PC-3 (cell line): ENCODE measurements at regions not wholly inside any gene's neighbourhood (a gene's known extent, or its start where the extent isn't known, plus 50 kb on each side); places are given as distances from the start of the nearest gene placed in this dataset.
A peak's percentile ranks its signal among the peaks of the same experiment; 100 is the strongest.

Experiments
- ATAC-seq: fragments of 200-7000 bp; cut with Tn5 transposase; 2 replicates; pipeline ENCODE4 v1.9.1; 2020; ENCODE audit warnings: mild to moderate bottlenecking, moderate library complexity
- BruUV-seq: library from RNA; stranded (reverse); fragments of 400-500 nt; replicated peaks from 2 replicates; lab custom pipeline; 2021; lab: Mats Ljungman, UMichigan
- CTCF ChIA-PET: fragments of 300-600 bp; sonication (Branson Sonifier 250); formaldehyde crosslinking; loops from one replicate; lab custom pipeline; 2022; ENCODE audit warnings: antibody characterized with exemption; lab: Charles Lee
- POLR2A ChIA-PET: fragments of 300-600 bp; sonication (Branson Sonifier 250); formaldehyde crosslinking; loops from one replicate; lab custom pipeline; 2022; ENCODE audit warnings: antibody characterized with exemption; ENCODE audit not compliant: unreplicated experiment; lab: Charles Lee
- DNase-seq: peaks from one replicate; pipeline ENCODE4 v3.0.0-alpha.2; 2015
- H2AFZ ChIP-seq: fragments of 300-600 bp; sonication (generic); 2 replicates; pipeline ENCODE4 v1.6.0; 2016; ENCODE audit warnings: antibody characterized with exemption, low read length
- H3F3A ChIP-seq: fragments of 300-600 bp; sonication (generic); one replicate; pipeline ENCODE4 v1.6.0; 2017; ENCODE audit warnings: antibody characterized with exemption, low read length, control low read depth, mild to moderate bottlenecking; ENCODE audit not compliant: unreplicated experiment
- H3K27ac ChIP-seq: fragments of 300-600 bp; sonication (generic); 2 replicates; pipeline ENCODE4 v1.5.1; 2016; ENCODE audit warnings: mild to moderate bottlenecking, low read length
- H3K27me3 ChIP-seq: fragments of 300-600 bp; sonication (generic); 2 replicates; pipeline ENCODE4 v1.6.1; 2016; ENCODE audit warnings: low read length, mixed read lengths
- H3K36me3 ChIP-seq: fragments of 300-600 bp; sonication (generic); 2 replicates; pipeline ENCODE4 v1.6.1; 2016; ENCODE audit warnings: low read depth, mixed run types, low read length, mixed read lengths
- H3K4me1 ChIP-seq: fragments of 300-600 bp; sonication (generic); 2 replicates; pipeline ENCODE4 v1.5.1; 2016; ENCODE audit warnings: low read length; ENCODE audit not compliant: insufficient read depth
- H3K4me2 ChIP-seq: fragments of 300-600 bp; sonication (generic); 2 replicates; pipeline ENCODE4 v1.6.0; 2016; ENCODE audit warnings: low read length
- H3K4me3 ChIP-seq: fragments of 300-600 bp; sonication (generic); 2 replicates; pipeline ENCODE4 v1.5.1; 2016; ENCODE audit warnings: mild to moderate bottlenecking, low read length, mixed read lengths
- H3K79me2 ChIP-seq: fragments of 300-600 bp; sonication (generic); 2 replicates; pipeline ENCODE4 v1.6.1; 2017; ENCODE audit warnings: low read length, mixed read lengths
- H3K9ac ChIP-seq: fragments of 300-600 bp; sonication (generic); 2 replicates; pipeline ENCODE4 v1.6.0; 2016; ENCODE audit warnings: mild to moderate bottlenecking, low read length
- H3K9me2 ChIP-seq: fragments of 300-600 bp; sonication (generic); replicated peaks from 2 replicates; pipeline ENCODE4 v1.6.1; 2016; ENCODE audit warnings: mixed run types, low read length, mixed read lengths
- H3K9me3 ChIP-seq: fragments of 300-600 bp; sonication (generic); 2 replicates; pipeline ENCODE4 v1.6.1; 2016; ENCODE audit warnings: low read length, mixed read lengths
- H4K20me1 ChIP-seq: fragments of 300-600 bp; sonication (generic); 2 replicates; pipeline ENCODE4 v1.6.1; 2016; ENCODE audit warnings: low read length, mixed read lengths
- CTCF ChIP-seq: fragments of 300-600 bp; sonication (generic); conservative IDR thresholded peaks from 2 replicates; pipeline ENCODE4 v1.5.1; 2017; ENCODE audit warnings: antibody characterized with exemption, low read depth, mild to moderate bottlenecking, low read length
- EZH2 ChIP-seq: fragments of 300-600 bp; sonication (generic); IDR thresholded peaks from one replicate; pipeline ENCODE4 v1.6.1; 2017; ENCODE audit warnings: antibody characterized with exemption, mild to moderate bottlenecking, low read length; ENCODE audit not compliant: unreplicated experiment
- EZH2phosphoT487 ChIP-seq: fragments of 300-600 bp; sonication (generic); IDR thresholded peaks from 2 replicates; pipeline ENCODE4 v1.6.1; 2018; ENCODE audit warnings: mild to moderate bottlenecking, antibody characterized with exemption, low read length, borderline replicate concordance
- intact Hi-C: fragments of 100-400 bp; cut with micrococcal nuclease; formaldehyde crosslinking; loops from 2 replicates; pipeline ENCODE4 v1.9.0; 2023

- Histone ChIP-seq H3K4me2 (no peak overlapping the region), H3F3A (no peaks in the 10 kb centered on the region), H3K9me3 (no peaks in the 10 kb centered on the region), H3K9me2 (no peaks in the 10 kb centered on the region), H3K27ac (no peak overlapping the region), H3K27me3 (no peaks in the 10 kb centered on the region), H2AFZ (no peak overlapping the region), H4K20me1 (no peaks in the 10 kb centered on the region), H3K4me1 (0 out of 2 replicates have a peak, but pooled peaks cover 4% of the 10 kb centered on the region), H3K79me2 (no peaks in the 10 kb centered on the region), H3K9ac (no peak overlapping the region), H3K4me3 (no peak overlapping the region), H3K36me3 (no peaks in the 10 kb centered on the region)
- ChIA-PET CTCF (no interaction called here), POLR2A (no interaction called here)
- peak; percentile 71 for ATAC-seq
- no TSS peak for BruUV-seq
- DNase-seq, result peak; percentile 53
- intact Hi-C loops, result no loop called here
- TF ChIP-seq EZH2phosphoT487, result no peak
- no peak for TF ChIP-seq CTCF
- no peak for TF ChIP-seq EZH2
Measured at GRCh38 chr3:190912736-190913135, 50.2 kb upstream of the GMNC start.
